Lung (tissue), 11 donors: ENCODE measurements at regions not wholly inside any gene's neighbourhood (a gene's known extent, or its start where the extent isn't known, plus 50 kb on each side); places are given as distances from the start of the nearest gene placed in this dataset.
"Not testable (repeated sequence)": the region's sequence is repeated elsewhere in the genome, so short reads cannot be mapped to it uniquely, and the experiment has no call there.

Experiments
- ATAC-seq: fragments of 200-7000 bp; cut with Tn5 transposase; one replicate; pipeline ENCODE4 v1.9.1; 2020; ENCODE audit warnings: moderate number of reproducible peaks; ENCODE audit not compliant: insufficient read depth, low FRiP score
- DNase-seq, 3 donors: peaks; one replicate each; pipeline ENCODE4 v3.0.0-alpha.2; 2013 to 2017
- H3K27ac ChIP-seq, 2 donors: one replicate each; pipeline ENCODE4 v1.5.1; 2013; ENCODE audit warnings: mild to moderate bottlenecking in 2 of 2, moderate library complexity in 2 of 2, control low read depth in 1 of 2, inconsistent platforms in 1 of 2, low read depth in 1 of 2, low read length in 1 of 2
- H3K27me3 ChIP-seq, 3 donors: one replicate each; pipeline ENCODE4 v1.5.1; 2013; ENCODE audit warnings: low read length in 2 of 3; ENCODE audit not compliant: control insufficient read depth in 3 of 3, insufficient read depth in 3 of 3
- H3K36me3 ChIP-seq, 4 donors: one replicate each; pipeline ENCODE4 v1.5.1; 2013; ENCODE audit warnings: low read length in 4 of 4, mild to moderate bottlenecking in 1 of 4, moderate library complexity in 1 of 4; ENCODE audit not compliant: control insufficient read depth in 4 of 4, insufficient read depth in 4 of 4
- H3K4me1 ChIP-seq, 5 donors: one replicate each; pipeline ENCODE4 v1.5.1; 2013; ENCODE audit warnings: low read length in 5 of 5, mild to moderate bottlenecking in 2 of 5, moderate library complexity in 1 of 5; ENCODE audit not compliant: control insufficient read depth in 5 of 5, insufficient read depth in 5 of 5
- H3K4me3 ChIP-seq: one replicate; pipeline ENCODE4 v1.5.1; 2013; ENCODE audit warnings: mild to moderate bottlenecking, control low read depth, moderate library complexity
- H3K9ac ChIP-seq, 2 donors: one replicate each; pipeline ENCODE4 v1.5.1; 2013; ENCODE audit warnings: low read length in 2 of 2, control low read depth in 1 of 2; ENCODE audit not compliant: insufficient read depth in 1 of 2
- H3K9me3 ChIP-seq, 4 donors: one replicate each; pipeline ENCODE4 v1.5.1; 2013; ENCODE audit warnings: low read length in 3 of 4, mild to moderate bottlenecking in 1 of 4, moderate library complexity in 1 of 4; ENCODE audit not compliant: control insufficient read depth in 4 of 4, insufficient read depth in 3 of 4
- CTCF ChIP-seq: IDR thresholded peaks from 2 replicates; pipeline ENCODE4 v1.5.1; 2012; ENCODE audit warnings: mild to moderate bottlenecking; ENCODE audit errors: control extremely low read depth, extremely low read depth
- WGBS, 2 donors: extraction: QIAGEN DNeasy Blood & Tissue Kit; methylation state at CpG; one replicate each; pipeline ENCODE4 v1.1.7; 2013; 5-methylcytosine and 5-hydroxymethylcytosine counted together
- donor health status: control.
- donor health status: control.
- donor health status: Bipolar disorder and iron deficiency.
- donor health status: healthy.
- donor health status: DM: yes; HTN: yes; CAD: no.

- no peak overlapping the region for H3K9ac ChIP-seq
- H3K27ac ChIP-seq, result peak overlapping the region; percentile 32 to 66
- peaks cover 0 to 23% (median 7%) of the 10 kb centered on the region in 5 donors for H3K4me1 ChIP-seq
- DNase-seq (no peak), ATAC-seq (no peak)
- H3K27me3 ChIP-seq, result no peaks in the 10 kb centered on the region
- no peaks in the 10 kb centered on the region for H3K9me3 ChIP-seq
- WGBS, 2 donors, result 83 to 89% methylated on average over 3 of the region's 3 CpGs
- H3K4me3 ChIP-seq, result no peak overlapping the region
- no peaks in the 10 kb centered on the region for H3K36me3 ChIP-seq
- no peak for TF ChIP-seq CTCF
These were observed 172.5 kb upstream of the KLF7 start for GRCh38 chr2:207338220-207338607.

- Histone ChIP-seq H3K27me3 (no peaks in the 10 kb centered on the region), H3K36me3 (no peaks in the 10 kb centered on the region), H3K9ac (no peak overlapping the region), H3K9me3 (no peaks in the 10 kb centered on the region), H3K4me1 (peaks cover 0 to 19% (median 7%) of the 10 kb centered on the region in 5 donors), H3K4me3 (no peak overlapping the region), H3K27ac (peak overlapping the region in 1 of 2 donors; percentile 66)
- 82 to 89% methylated on average over 3 of the region's 3 CpGs for WGBS, 2 donors
- DNase-seq, result no peak
- TF ChIP-seq CTCF, result no peak
- ATAC-seq, result no peak
These were observed 172.9 kb upstream of the KLF7 start for GRCh38 chr2:207338610-207339009.

DNA sequence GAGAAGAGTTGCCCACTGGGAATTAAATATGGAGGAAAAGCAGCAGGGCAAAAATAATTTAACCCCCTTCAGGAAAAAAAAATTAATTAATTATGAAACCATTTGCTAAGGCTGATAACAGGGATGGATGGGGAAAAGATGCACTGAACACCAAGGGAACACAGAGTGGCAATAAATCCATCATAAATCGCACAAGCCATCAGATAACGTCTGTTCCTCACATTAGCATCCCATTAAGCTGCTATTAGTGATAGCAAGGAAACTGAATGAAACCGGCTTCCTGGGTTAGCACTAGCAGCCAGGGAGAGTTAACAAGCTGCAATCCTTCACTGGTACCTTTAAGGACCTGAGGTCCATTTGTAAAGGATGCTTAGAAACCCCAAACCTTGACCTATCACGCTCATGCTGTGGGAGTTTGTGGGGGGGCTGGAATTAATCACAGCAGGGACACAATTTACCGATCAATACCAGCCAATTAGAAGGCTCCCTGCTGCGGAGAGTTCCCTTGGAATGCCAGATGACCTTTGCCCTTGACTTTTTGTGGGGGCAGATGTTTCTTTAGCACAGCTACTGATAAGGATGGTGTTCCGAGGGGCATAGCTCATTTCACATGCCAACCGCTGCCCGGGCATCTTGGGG, 175.5 kb upstream of the KLF7 start:
- H3K9ac ChIP-seq, result no peak overlapping the region
- DNase-seq (no peak), ATAC-seq (no peak)
- H3K27ac ChIP-seq, result no peak overlapping the region
- 84 to 85% methylated on average over 9 of the region's 9 CpGs for WGBS, 2 donors
- TF ChIP-seq CTCF, result no peak
- H3K9me3 ChIP-seq, result no peaks in the 10 kb centered on the region
- no peaks in the 10 kb centered on the region for H3K36me3 ChIP-seq
- peaks cover 0 to 5% (median 3%) of the 10 kb centered on the region in 5 donors for H3K4me1 ChIP-seq
- no peak overlapping the region for H3K4me3 ChIP-seq
- no peaks in the 10 kb centered on the region for H3K27me3 ChIP-seq

GRCh38 chr2:207341804-207342203, 176.1 kb upstream of the KLF7 start:
- Histone ChIP-seq H3K9ac (no peak overlapping the region), H3K27me3 (no peaks in the 10 kb centered on the region), H3K4me1 (peaks cover 0 to 5% (median 0%) of the 10 kb centered on the region in 5 donors), H3K27ac (no peak overlapping the region), H3K36me3 (no peaks in the 10 kb centered on the region), H3K9me3 (no peaks in the 10 kb centered on the region), H3K4me3 (no peak overlapping the region)
- no peak for DNase-seq
- TF ChIP-seq CTCF, result no peak
- ATAC-seq, result no peak

DNA sequence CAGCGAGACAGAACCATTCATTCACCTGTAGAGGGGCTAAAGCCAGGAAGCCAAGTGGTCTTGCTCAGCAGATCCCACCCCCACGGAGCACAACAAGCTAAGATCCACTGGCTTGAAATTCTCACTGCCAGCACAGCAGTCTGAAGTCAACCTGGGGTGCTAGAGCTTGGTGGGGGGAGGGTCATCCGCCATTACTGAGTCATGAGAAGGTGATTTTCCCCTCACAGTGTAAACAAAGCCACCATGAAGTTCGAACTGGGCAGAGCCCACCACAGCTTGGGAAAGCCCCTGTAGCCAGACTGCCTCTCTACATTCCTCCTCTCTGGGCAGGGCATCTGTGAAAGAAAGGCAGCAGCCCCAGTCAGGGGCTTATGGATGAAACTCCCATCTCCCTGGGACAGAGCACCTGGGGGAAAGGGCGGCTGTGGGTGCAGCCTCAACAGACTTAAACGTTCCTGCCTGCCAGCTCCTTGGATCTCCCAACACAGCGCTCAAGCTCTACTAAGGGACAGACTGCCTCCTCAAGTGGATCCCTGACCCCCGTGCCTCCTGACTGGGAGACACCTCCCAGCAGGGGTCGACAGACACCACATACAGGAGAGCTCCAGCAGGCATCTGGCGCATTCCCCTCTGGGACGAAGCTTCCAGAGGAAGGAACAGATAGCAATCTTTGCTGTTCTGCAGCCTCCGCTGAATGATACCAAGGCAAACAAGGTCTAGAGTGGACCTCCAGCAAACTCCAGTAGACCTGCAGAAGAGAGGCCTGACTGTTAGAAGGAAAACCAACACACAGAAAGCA, 179.0 kb upstream of the KLF7 start:
- H3K27me3 ChIP-seq, H3K4me3 ChIP-seq, H3K4me1 ChIP-seq, H3K9ac ChIP-seq, ATAC-seq, H3K9me3 ChIP-seq, H3K36me3 ChIP-seq, H3K27ac ChIP-seq, DNase-seq: not testable (repeated sequence)
- WGBS, 2 donors, result 75 to 80% methylated on average over 12 of the region's 12 CpGs
